Lower lobe of right lung (tissue), 2 donors: ENCODE measurements at regions not wholly inside any gene's neighbourhood (a gene's known extent, or its start where the extent isn't known, plus 50 kb on each side); places are given as distances from the start of the nearest gene placed in this dataset.

Source experiments
- ATAC-seq, 2 donors: fragments of 200-7000 bp; cut with Tn5 transposase; one replicate each; pipeline ENCODE4 v1.9.1; 2020 to 2022; ENCODE audit warnings: mild to moderate bottlenecking in 2 of 2, moderate library complexity in 2 of 2
- DNase-seq: peaks from one replicate; pipeline ENCODE4 v3.0.0-alpha.2; 2020
- H3K27ac ChIP-seq: fragments of 200-600 bp; one replicate; pipeline ENCODE4 v1.8.0; 2022
- H3K27me3 ChIP-seq: fragments of 200-600 bp; one replicate; pipeline ENCODE4 v1.8.0; 2022; ENCODE audit warnings: low read depth
- H3K36me3 ChIP-seq: fragments of 200-600 bp; one replicate; pipeline ENCODE4 v1.8.0; 2022; ENCODE audit warnings: mild to moderate bottlenecking
- H3K4me1 ChIP-seq: fragments of 200-600 bp; one replicate; pipeline ENCODE4 v1.8.0; 2022
- H3K4me3 ChIP-seq: fragments of 200-600 bp; one replicate; pipeline ENCODE4 v1.8.0; 2022; ENCODE audit warnings: mild to moderate bottlenecking
- H3K9me3 ChIP-seq: fragments of 200-600 bp; one replicate; pipeline ENCODE4 v1.8.0; 2022
- intact Hi-C: fragments of 100-400 bp; cut with DNase I; formaldehyde crosslinking; loops from one replicate; pipeline ENCODE4 v1.11.0; 2022
- TF ChIP-seq, protein P1 (sequence below): fragments of 200-600 bp; IDR thresholded peaks from one replicate; pipeline ENCODE4 v1.8.0; 2022; ENCODE audit warnings: antibody characterized with exemption, mild to moderate bottlenecking
- donor health status: DM: no; HTN: yes; CAD: no; lungs with severe emphysema.

DNA sequence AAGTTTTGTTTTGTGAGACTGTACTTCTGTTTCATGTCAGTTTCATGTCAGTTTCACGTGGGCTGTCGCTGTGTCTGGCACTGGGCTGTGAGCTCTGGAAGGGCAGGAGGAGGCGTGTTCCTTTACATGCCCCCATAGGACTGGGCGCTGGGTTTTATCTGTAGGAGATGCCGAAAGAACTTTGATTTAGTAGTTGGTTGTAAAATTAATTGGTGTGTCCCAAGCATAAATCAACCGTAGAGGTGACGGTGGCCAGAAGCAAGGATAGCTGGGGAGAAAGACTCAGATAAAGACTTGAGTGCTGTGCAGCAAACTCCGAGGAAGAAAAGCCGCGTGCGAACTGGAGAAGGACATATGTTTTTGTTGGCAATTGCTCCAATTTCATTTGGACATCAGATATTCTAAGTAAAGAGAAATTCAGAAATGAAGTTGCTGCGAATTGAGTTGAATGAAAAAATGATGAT, 182.5 kb downstream of the VRK1 start:
- H3K27ac ChIP-seq, result no peak overlapping the region
- H3K4me3 ChIP-seq, result no peak overlapping the region
- intact Hi-C loops, result no loop called here
- no peaks in the 10 kb centered on the region for H3K27me3 ChIP-seq
- TF ChIP-seq, protein P1, sequence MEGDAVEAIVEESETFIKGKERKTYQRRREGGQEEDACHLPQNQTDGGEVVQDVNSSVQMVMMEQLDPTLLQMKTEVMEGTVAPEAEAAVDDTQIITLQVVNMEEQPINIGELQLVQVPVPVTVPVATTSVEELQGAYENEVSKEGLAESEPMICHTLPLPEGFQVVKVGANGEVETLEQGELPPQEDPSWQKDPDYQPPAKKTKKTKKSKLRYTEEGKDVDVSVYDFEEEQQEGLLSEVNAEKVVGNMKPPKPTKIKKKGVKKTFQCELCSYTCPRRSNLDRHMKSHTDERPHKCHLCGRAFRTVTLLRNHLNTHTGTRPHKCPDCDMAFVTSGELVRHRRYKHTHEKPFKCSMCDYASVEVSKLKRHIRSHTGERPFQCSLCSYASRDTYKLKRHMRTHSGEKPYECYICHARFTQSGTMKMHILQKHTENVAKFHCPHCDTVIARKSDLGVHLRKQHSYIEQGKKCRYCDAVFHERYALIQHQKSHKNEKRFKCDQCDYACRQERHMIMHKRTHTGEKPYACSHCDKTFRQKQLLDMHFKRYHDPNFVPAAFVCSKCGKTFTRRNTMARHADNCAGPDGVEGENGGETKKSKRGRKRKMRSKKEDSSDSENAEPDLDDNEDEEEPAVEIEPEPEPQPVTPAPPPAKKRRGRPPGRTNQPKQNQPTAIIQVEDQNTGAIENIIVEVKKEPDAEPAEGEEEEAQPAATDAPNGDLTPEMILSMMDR, result no peak
- H3K36me3 ChIP-seq, result no peaks in the 10 kb centered on the region
- H3K9me3 ChIP-seq, result peaks cover 10% of the 10 kb centered on the region
- no peaks in the 10 kb centered on the region for H3K4me1 ChIP-seq
- ATAC-seq, result no peak
- no peak for DNase-seq

DNA sequence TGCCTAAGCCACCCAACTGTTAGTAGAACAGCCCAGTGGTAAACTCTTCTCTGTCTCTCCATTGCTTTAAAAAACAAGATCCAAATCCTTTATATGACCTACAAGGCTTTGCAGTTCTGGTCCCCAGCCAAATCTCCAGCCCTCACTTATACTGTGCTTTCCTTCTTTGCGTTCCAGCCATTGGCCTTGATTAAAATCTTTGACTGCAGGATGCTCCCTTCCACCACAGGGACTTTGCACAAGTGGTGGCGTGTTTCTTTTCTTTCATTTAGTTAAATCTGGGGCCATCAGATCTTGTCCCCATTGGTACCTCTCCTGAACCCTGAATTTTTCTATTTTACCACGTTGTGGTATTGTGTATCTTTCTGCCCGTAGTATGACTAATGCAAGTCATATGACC, 183.7 kb downstream of the VRK1 start:
- Histone ChIP-seq H3K36me3 (no peaks in the 10 kb centered on the region), H3K4me3 (no peak overlapping the region), H3K9me3 (no peaks in the 10 kb centered on the region), H3K27ac (no peak overlapping the region), H3K27me3 (no peaks in the 10 kb centered on the region), H3K4me1 (no peaks in the 10 kb centered on the region)
- intact Hi-C loops, result no loop called here
- no peak for ATAC-seq
- TF ChIP-seq, protein P1, result no peak
- DNase-seq, result no peak

DNA sequence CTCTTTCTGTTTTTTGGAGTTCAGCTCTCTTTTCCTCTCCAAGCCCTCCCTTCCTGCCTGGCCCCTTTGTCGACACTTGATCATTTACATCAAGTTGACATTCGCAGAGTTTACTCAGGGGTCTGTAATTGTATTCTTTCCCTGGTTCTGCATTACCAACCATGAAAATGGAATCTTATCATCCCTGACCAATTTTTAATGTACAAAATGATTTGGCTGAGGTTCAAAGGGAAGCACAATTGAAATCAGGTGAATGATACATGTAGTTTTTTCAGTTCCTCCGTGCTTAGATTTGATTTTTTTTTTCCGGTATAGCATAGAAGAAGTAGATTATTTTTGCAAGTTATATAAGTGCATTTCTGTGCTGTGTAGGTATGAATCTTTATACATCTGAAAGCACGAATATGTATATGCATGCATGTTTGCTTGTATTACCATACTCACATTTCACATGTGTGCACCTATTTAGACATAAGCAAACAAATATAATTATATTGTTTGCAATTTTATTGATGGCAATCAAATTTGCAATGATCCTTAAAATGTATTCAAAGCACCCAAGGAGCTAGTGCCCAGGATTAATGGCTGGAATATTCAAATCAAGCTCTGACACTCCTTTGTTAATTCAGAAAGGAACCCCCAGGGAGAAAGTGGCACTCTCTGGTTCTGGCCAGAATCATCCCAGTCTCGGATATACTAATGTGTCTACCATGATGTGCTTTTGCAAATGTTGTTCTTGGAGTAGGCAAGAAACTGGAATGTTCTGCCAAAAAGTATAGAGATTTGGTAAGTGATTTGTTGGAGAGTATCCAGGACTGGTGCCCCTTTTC, 189.3 kb downstream of the VRK1 start:
- TF ChIP-seq, protein P1, result no peak
- intact Hi-C loops, result no loop called here
- H3K4me3 ChIP-seq, result no peak overlapping the region

DNA sequence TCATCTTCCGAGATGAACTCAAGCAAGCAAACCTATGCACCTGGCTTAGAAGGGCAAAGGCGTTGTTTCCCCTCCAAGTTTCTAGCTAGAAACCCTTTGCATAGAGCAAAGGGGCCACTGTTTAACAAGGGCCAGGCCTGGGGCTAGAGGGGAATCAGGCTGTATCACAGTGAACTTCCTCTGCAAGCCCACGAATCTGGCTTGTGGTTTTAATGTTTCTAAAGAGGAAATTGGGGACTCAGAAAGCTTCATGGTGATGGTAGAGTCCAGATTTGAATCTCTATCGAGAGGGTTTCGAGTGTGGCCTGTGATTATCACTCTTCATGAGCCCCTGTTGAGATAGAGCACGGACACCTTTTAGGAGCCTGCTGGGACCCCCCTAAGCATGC, 189.9 kb downstream of the VRK1 start:
- intact Hi-C loops, result no loop called here
- Histone ChIP-seq H3K27me3 (no peaks in the 10 kb centered on the region), H3K27ac (no peak overlapping the region), H3K36me3 (no peaks in the 10 kb centered on the region), H3K4me3 (no peak overlapping the region), H3K9me3 (no peaks in the 10 kb centered on the region), H3K4me1 (no peaks in the 10 kb centered on the region)
- DNase-seq (no peak), ATAC-seq (no peak)
- TF ChIP-seq, protein P1, result no peak

More for the DNA sequence above, 189.3 kb downstream of the VRK1 start:
- no peak overlapping the region for H3K27ac ChIP-seq
- DNase-seq (no peak), ATAC-seq (no peak)
- no peaks in the 10 kb centered on the region for H3K9me3 ChIP-seq
- H3K27me3 ChIP-seq, result no peaks in the 10 kb centered on the region
- no peaks in the 10 kb centered on the region for H3K36me3 ChIP-seq
- H3K4me1 ChIP-seq, result no peaks in the 10 kb centered on the region

DNA sequence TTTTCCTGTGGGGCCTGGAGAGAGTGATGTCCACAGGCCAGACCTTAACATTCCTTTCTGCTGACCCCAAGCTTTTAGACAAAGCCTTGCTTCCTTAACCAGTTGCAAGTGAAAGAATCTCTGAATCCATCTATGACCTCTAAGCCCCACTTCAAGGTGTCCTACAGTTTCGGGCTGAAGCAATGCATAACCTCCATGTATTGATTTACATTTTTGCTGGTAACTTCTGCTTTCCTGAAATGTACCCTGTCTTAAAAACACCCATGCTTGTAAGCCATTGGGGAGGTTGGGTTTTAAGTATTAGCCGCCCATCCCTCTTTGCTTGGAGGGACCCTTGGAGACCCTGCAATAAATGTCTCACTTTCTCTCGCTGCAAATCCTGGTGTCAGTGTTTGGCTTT, 190.6 kb downstream of the VRK1 start:
- no peak overlapping the region for H3K4me3 ChIP-seq
- ATAC-seq (no peak), DNase-seq (no peak)
- intact Hi-C loops, result no loop called here
- no peaks in the 10 kb centered on the region for H3K4me1 ChIP-seq
- TF ChIP-seq, protein P1, result no peak
- H3K36me3 ChIP-seq, result no peaks in the 10 kb centered on the region
- H3K27me3 ChIP-seq, result no peaks in the 10 kb centered on the region
- H3K9me3 ChIP-seq, result no peaks in the 10 kb centered on the region
- no peak overlapping the region for H3K27ac ChIP-seq
